ENCODE measurements at regions not wholly inside any gene's neighbourhood (a gene's known extent, or its start where the extent isn't known, plus 50 kb on each side); places are given as distances from the start of the nearest gene placed in this dataset.
A peak's percentile ranks its signal among the peaks of the same experiment; 100 is the strongest.

DNA sequence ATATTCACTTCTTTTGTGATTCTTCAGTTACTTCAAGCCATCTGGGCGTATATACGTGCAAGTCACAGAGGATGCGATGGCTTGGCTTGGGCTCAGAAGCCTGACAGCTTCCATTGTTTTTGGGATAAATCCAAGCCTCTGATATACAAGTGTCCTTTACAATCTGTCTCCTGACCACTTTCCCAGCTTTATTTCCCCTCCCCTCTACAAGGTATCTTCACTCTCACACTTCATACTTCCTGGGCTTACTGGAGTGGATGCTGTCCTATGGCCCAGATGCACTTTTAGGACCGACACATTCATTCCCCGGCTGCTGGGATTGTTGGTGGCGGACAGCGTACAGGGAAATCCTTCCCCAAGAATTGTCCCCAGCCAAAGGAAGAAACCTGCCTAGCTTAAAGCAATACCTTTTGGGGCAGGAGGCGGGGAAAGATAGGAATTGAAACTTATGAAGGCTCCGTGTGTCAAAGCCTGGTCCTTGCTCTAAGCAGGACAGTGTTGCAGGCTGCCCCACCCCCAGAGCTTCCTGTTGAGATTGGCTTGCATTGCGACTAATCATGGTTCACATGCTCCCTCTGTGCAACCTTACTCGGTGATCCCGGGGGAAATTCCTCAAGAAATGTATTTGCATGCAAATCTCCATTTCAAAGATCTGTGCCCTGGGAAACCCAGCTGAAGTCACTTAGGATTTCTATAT lies 802.9 kb upstream of the ID2 start:
- TF ChIP-seq, protein P1, sequence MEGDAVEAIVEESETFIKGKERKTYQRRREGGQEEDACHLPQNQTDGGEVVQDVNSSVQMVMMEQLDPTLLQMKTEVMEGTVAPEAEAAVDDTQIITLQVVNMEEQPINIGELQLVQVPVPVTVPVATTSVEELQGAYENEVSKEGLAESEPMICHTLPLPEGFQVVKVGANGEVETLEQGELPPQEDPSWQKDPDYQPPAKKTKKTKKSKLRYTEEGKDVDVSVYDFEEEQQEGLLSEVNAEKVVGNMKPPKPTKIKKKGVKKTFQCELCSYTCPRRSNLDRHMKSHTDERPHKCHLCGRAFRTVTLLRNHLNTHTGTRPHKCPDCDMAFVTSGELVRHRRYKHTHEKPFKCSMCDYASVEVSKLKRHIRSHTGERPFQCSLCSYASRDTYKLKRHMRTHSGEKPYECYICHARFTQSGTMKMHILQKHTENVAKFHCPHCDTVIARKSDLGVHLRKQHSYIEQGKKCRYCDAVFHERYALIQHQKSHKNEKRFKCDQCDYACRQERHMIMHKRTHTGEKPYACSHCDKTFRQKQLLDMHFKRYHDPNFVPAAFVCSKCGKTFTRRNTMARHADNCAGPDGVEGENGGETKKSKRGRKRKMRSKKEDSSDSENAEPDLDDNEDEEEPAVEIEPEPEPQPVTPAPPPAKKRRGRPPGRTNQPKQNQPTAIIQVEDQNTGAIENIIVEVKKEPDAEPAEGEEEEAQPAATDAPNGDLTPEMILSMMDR (IDR thresholded peaks at IDR 0.05; ENCODE audit: low read depth, low read length) = no peak
- no peak overlapping the region for H3K4me3 ChIP-seq (replicated peaks in 1 of 2; ENCODE audit: low read depth in 2 of 2, low read length in 2 of 2)
- DNase-seq (ENCODE audit: low read depth in 2 of 2) = peak in 1 of 2 donors; percentile 16

DNA sequence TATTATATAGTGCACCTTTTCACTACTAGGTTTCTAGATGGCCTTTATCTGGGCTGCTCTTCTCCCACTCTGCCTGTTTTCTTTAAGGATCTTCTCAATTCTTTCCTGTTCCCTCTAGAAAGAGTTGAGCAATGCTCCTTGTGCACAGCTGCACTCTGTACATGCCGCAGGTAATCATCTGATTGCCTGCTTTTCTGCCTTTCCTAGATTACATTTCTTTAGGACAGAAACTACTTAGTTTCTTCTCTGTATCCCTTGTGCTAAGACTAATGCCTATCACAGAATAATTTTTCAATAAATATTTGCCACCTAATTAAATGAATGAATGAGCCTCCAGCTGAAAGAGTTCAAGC lies 802.4 kb upstream of the ID2 start:
- DNase-seq (ENCODE audit: low read depth in 2 of 2) = no peak
- H3K4me3 ChIP-seq (replicated peaks in 1 of 2; ENCODE audit: low read depth in 2 of 2, low read length in 2 of 2) = no peak overlapping the region
- TF ChIP-seq, protein P1 (IDR thresholded peaks at IDR 0.05; ENCODE audit: low read depth, low read length) = no peak

DNA sequence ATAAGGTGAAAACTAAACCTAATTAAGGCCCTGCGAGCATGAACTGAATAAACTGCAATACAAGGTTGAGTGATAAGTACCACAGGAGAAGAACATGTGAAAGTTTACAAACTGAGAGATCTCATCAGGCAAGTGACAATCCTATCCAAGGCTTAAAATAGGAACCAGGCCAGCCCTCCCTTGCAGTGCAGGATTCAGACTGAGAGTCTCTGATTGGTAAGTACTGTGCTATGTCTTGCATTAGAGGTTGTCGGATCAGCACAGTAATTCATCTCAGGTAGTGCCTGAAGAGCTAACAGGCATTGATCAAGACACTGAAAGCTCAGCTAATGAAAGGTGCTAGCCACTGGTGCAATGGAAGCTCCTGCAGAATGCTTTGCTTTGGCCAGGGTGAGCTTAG lies 801.7 kb upstream of the ID2 start:
- TF ChIP-seq, protein P1 (IDR thresholded peaks at IDR 0.05; ENCODE audit: low read depth, low read length) = no peak
- DNase-seq (ENCODE audit: low read depth in 2 of 2) = no peak
- H3K4me3 ChIP-seq (replicated peaks in 1 of 2; ENCODE audit: low read depth in 2 of 2, low read length in 2 of 2) = no peak overlapping the region

DNA sequence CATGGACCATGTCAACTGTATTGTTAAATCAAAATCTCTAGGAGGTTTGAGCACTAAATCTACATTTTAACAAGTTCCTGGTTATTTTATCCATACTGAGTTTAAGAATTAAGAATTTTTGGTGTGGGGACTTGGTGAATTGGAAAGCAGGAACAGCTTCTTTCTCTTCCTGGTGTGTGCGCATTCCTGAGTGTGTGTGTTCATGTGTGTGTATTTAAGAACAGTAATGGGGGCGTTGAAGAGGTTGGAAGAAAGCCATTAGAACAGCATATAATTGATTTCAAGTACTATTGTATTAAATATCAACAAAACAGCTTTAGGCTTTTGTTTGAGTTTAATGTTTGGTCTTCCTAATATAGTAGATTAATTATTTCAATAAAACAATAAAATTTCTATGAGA lies 801.3 kb upstream of the ID2 start:
- DNase-seq (ENCODE audit: low read depth in 2 of 2) = no peak
- TF ChIP-seq, protein P1 (IDR thresholded peaks at IDR 0.05; ENCODE audit: low read depth, low read length) = no peak
- H3K4me3 ChIP-seq (replicated peaks in 1 of 2; ENCODE audit: low read depth in 2 of 2, low read length in 2 of 2) = no peak overlapping the region

DNA sequence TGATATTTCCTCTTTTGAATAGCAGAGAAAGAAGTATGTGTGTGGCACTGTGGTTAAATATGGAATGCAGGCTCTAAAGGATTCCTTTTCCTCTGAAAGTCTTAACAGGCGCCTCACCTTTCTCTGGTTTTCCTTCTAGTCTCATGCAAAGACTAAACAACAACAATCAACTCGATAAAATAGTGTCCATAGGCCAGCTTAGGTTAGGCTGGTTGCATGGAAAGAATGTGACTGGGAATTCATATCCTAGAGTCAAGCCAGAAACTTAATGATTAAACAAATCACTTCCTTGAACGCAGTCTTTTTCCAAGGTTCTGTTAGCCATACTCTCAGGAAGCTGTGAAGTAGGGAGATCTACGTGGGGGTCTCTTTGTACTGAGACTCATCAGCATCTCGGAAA lies 800.8 kb upstream of the ID2 start:
- H3K4me3 ChIP-seq (replicated peaks in 1 of 2; ENCODE audit: low read depth in 2 of 2, low read length in 2 of 2) = no peak overlapping the region
- DNase-seq (ENCODE audit: low read depth in 2 of 2) = no peak
- TF ChIP-seq, protein P1 (IDR thresholded peaks at IDR 0.05; ENCODE audit: low read depth, low read length) = no peak

DNA sequence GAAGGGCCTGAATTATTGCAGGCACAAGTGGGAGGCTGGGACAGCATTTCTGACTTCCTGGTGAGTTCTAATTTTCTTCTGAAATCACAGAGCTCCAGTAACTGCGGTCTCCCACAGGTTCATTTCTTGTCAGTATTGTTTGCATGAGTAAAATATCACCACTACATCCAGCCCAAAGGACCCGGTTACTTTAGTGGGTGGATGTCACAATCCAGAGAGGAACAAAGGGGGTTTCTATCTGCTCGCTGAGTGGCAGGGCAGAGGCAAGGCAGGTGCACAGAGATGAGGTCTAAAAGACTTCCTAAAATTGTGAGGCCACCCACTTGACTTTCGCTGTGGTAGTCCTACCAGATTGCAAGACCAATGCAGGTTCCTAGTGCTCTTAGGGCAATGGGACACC lies 800.4 kb upstream of the ID2 start:
- TF ChIP-seq, protein P1 (IDR thresholded peaks at IDR 0.05; ENCODE audit: low read depth, low read length) = no peak
- DNase-seq (ENCODE audit: low read depth in 2 of 2) = no peak
- no peak overlapping the region for H3K4me3 ChIP-seq (replicated peaks in 1 of 2; ENCODE audit: low read depth in 2 of 2, low read length in 2 of 2)

DNA sequence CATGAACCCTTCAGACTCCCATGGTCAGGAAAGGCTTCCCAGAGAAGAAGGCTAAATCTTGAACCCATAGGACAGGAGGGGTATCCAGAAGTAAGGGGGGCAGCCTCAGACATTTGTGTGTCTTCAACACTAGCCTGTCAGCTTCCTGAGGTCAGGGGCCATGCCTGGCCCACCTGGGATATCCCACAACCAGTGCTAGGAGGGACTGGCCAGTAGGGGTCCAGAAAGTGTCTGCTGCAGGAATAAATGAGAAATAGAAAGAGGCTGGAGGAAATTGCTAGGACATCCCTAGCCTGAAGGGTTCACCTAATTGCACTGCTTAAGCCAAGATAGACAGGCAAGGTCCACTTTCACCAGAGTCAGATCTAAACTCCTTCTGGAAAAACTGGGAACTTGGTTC lies 799.6 kb upstream of the ID2 start:
- TF ChIP-seq, protein P1 (IDR thresholded peaks at IDR 0.05; ENCODE audit: low read depth, low read length) = no peak
- no peak for DNase-seq (ENCODE audit: low read depth in 2 of 2)
- H3K4me3 ChIP-seq (replicated peaks in 1 of 2; ENCODE audit: low read depth in 2 of 2, low read length in 2 of 2) = no peak overlapping the region
